Caco-2 (cell line): ENCODE measurements at regions not wholly inside any gene's neighbourhood (a gene's known extent, or its start where the extent isn't known, plus 50 kb on each side); places are given as distances from the start of the nearest gene placed in this dataset.
"Not testable (repeated sequence)": the region's sequence is repeated elsewhere in the genome, so short reads cannot be mapped to it uniquely, and the experiment has no call there.

Experiments
- BruUV-seq: library from RNA; stranded (reverse); fragments of 400-500 nt; replicated peaks from 2 replicates; lab custom pipeline; 2021; lab: Mats Ljungman, UMichigan
- CTCF ChIA-PET: fragments of 300-600 bp; sonication (Branson Sonifier 250); formaldehyde crosslinking; loops from one replicate; lab custom pipeline; 2022; ENCODE audit warnings: antibody characterized with exemption; lab: Charles Lee
- POLR2A ChIA-PET: fragments of 300-600 bp; sonication (Branson Sonifier 250); formaldehyde crosslinking; loops from one replicate; lab custom pipeline; 2022; ENCODE audit warnings: antibody characterized with exemption; lab: Charles Lee
- DNase-seq, 2 experiments: peaks; one replicate each; pipeline versions ENCODE4 v3.0.0 to v3.0.0-alpha.2; 2020 to 2022
- H3K27me3 ChIP-seq: replicated peaks from 2 replicates; pipeline ENCODE4 v1.6.0; 2011; ENCODE audit warnings: low read length; ENCODE audit not compliant: control insufficient read depth, insufficient read depth
- H3K36me3 ChIP-seq: 2 replicates; pipeline ENCODE4 v1.5.1; 2011; ENCODE audit warnings: low read length; ENCODE audit not compliant: control insufficient read depth, insufficient read depth
- H3K4me1 ChIP-seq: fragments of 250-450 bp; sonication (Bioruptor Pico); 2 replicates; pipeline ENCODE4 v1.5.1; 2020; ENCODE audit warnings: mild to moderate bottlenecking
- H3K4me3 ChIP-seq: 2 replicates; pipeline ENCODE4 v1.5.1; 2011; ENCODE audit warnings: low read depth, mild to moderate bottlenecking, control low read depth, low read length
- H3K9me3 ChIP-seq: fragments of 250-450 bp; sonication (Bioruptor Pico); 2 replicates; pipeline ENCODE4 v1.5.1; 2020; ENCODE audit warnings: mild to moderate bottlenecking, moderate library complexity
- H3K27ac Mint-ChIP-seq: one replicate; pipeline ENCODE4 v1.8.0; 2022; ENCODE audit warnings: mixed read lengths; ENCODE audit not compliant: unreplicated experiment
- H3K27me3 Mint-ChIP-seq: one replicate; pipeline ENCODE4 v1.8.0; 2022; ENCODE audit warnings: mixed read lengths; ENCODE audit not compliant: insufficient read depth, unreplicated experiment
- H3K36me3 Mint-ChIP-seq: one replicate; pipeline ENCODE4 v1.8.0; 2022; ENCODE audit warnings: mild to moderate bottlenecking, mixed read lengths; ENCODE audit not compliant: insufficient read depth, unreplicated experiment
- H3K4me1 Mint-ChIP-seq: one replicate; pipeline ENCODE4 v1.8.0; 2022; ENCODE audit warnings: low read depth, mixed read lengths; ENCODE audit not compliant: unreplicated experiment
- H3K4me3 Mint-ChIP-seq: one replicate; pipeline ENCODE4 v1.8.0; 2022; ENCODE audit warnings: mild to moderate bottlenecking, moderate library complexity, mixed read lengths; ENCODE audit not compliant: unreplicated experiment
- H3K9me3 Mint-ChIP-seq: one replicate; pipeline ENCODE4 v1.8.0; 2022; ENCODE audit warnings: mixed read lengths; ENCODE audit not compliant: unreplicated experiment
- intact Hi-C: fragments of 100-400 bp; cut with micrococcal nuclease; formaldehyde crosslinking; loops from one replicate; pipeline ENCODE4 v1.10.0; 2022; ENCODE audit not compliant: unreplicated experiment
- TF ChIP-seq, protein P1 (sequence below), 2 experiments: fragments of 200-600 bp in 1 of 2; IDR thresholded peaks; 1 replicate in 1 of 2; 2 replicates in 1 of 2; pipeline versions ENCODE4 v1.5.1 to v1.8.0; 2011 to 2022; ENCODE audit warnings: antibody characterized with exemption in 1 of 2, control low read depth in 1 of 2, inconsistent platforms in 1 of 2, low read depth in 1 of 2, low read length in 1 of 2, mild to moderate bottlenecking in 1 of 2, moderate library complexity in 1 of 2; ENCODE audit not compliant: insufficient read depth in 1 of 2, severe bottlenecking in 1 of 2, unreplicated experiment in 1 of 2

- BruUV-seq = no TSS peak
- no peaks in the 10 kb centered on the region for H3K27me3 Mint-ChIP-seq
- Histone ChIP-seq H3K36me3 (no peaks in the 10 kb centered on the region), H3K4me3 (no peak overlapping the region), H3K27me3 (no peaks in the 10 kb centered on the region), H3K4me1 (peaks cover 49% of the 10 kb centered on the region), H3K9me3 (no peaks in the 10 kb centered on the region)
- intact Hi-C loops = no loop called here
- no peak overlapping the region for H3K27ac Mint-ChIP-seq
- no peak for DNase-seq
- H3K36me3 Mint-ChIP-seq = peaks cover 11% of the 10 kb centered on the region
- TF ChIP-seq, protein P1, sequence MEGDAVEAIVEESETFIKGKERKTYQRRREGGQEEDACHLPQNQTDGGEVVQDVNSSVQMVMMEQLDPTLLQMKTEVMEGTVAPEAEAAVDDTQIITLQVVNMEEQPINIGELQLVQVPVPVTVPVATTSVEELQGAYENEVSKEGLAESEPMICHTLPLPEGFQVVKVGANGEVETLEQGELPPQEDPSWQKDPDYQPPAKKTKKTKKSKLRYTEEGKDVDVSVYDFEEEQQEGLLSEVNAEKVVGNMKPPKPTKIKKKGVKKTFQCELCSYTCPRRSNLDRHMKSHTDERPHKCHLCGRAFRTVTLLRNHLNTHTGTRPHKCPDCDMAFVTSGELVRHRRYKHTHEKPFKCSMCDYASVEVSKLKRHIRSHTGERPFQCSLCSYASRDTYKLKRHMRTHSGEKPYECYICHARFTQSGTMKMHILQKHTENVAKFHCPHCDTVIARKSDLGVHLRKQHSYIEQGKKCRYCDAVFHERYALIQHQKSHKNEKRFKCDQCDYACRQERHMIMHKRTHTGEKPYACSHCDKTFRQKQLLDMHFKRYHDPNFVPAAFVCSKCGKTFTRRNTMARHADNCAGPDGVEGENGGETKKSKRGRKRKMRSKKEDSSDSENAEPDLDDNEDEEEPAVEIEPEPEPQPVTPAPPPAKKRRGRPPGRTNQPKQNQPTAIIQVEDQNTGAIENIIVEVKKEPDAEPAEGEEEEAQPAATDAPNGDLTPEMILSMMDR (IDR thresholded peaks at IDR 0.05; ENCODE audit: insufficient read depth in 1 of 2, low read depth in 1 of 2, low read length in 1 of 2, severe bottlenecking in 1 of 2, unreplicated experiment in 1 of 2) = no peak
- ChIA-PET POLR2A (no interaction called here), CTCF (no interaction called here)
- H3K9me3 Mint-ChIP-seq = peaks cover 28% of the 10 kb centered on the region
- H3K4me3 Mint-ChIP-seq = no peak overlapping the region
- H3K4me1 Mint-ChIP-seq = peaks cover 56% of the 10 kb centered on the region
Measured at GRCh38 chr2:37773371-37774130, 102.1 kb upstream of the CDC42EP3 start.

- H3K27ac Mint-ChIP-seq = peak overlapping the region; percentile 58
- H3K36me3 Mint-ChIP-seq = peaks cover 11% of the 10 kb centered on the region
- DNase-seq, H3K36me3 ChIP-seq, POLR2A ChIA-PET, intact Hi-C loops, H3K9me3 ChIP-seq, H3K27me3 ChIP-seq, CTCF ChIA-PET, H3K27me3 Mint-ChIP-seq, BruUV-seq, H3K4me3 ChIP-seq: not testable (repeated sequence)
- H3K4me3 Mint-ChIP-seq = peak overlapping the region; percentile 7
- peaks cover 28% of the 10 kb centered on the region for H3K9me3 Mint-ChIP-seq
- H3K4me1 Mint-ChIP-seq = peaks cover 56% of the 10 kb centered on the region
- peaks cover 52% of the 10 kb centered on the region for H3K4me1 ChIP-seq
Measured at GRCh38 chr2:37774171-37774944, 102.9 kb upstream of the CDC42EP3 start.

DNA sequence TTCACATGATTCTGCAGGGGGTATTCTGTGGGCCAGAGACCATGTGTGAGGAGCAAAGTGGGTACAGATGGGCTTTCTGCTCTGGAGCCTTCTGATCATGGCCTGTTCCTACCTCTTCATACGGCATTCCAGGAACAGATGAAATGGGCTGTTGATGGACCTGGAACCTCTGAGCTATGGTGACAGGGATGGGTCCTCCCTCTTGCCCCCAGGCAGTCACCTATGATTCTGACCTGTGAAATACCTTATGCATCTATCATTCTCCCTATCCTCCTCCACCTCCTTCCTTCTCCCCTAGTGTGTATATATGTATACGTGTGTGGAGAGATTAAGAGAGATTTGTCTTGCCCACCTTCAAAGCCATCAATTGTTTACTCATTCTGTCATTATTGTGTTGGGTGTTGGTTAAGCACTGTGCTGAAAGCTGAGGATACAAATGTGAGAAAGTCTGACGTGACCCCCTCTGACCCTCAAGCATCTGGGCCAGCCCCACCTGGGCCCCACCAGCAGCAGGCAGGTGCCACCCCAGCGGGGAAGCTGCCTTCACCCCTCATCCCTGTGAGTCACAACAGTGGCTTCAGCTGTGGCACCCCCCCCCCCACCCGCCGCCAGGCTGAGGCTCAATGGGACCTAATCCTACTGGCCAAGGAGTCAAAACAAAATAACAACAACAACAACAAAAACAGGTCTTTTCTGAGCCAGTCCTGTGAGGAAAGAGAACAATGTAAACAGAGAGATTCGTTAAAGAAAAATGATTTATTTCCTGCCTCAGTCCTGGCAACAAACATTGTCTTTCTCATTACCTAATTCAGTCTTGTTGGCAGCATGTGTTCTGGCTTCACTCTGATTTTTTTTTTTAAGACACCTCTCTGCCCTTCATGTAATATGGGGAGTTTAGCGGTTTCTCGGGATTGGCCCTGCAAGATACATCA lies 103.8 kb upstream of the CDC42EP3 start:
- Mint-ChIP-seq H3K36me3 (peaks cover 11% of the 10 kb centered on the region), H3K4me3 (peak overlapping the region; percentile 7), H3K27ac (peak overlapping the region; percentile 58), H3K9me3 (peaks cover 28% of the 10 kb centered on the region), H3K4me1 (peaks cover 60% of the 10 kb centered on the region), H3K27me3 (no peaks in the 10 kb centered on the region)
- intact Hi-C loops = no loop called here
- no peaks in the 10 kb centered on the region for H3K9me3 ChIP-seq
- H3K36me3 ChIP-seq = no peaks in the 10 kb centered on the region
- ChIA-PET POLR2A (no interaction called here), CTCF (no interaction called here)
- no peak overlapping the region for H3K4me3 ChIP-seq
- no TSS peak for BruUV-seq
- TF ChIP-seq, protein P1 (IDR thresholded peaks at IDR 0.05; ENCODE audit: insufficient read depth in 1 of 2, low read depth in 1 of 2, low read length in 1 of 2, severe bottlenecking in 1 of 2, unreplicated experiment in 1 of 2) = no peak
- peaks cover 58% of the 10 kb centered on the region for H3K4me1 ChIP-seq
- DNase-seq = peak in 1 of 2 experiments; percentile 47
- H3K27me3 ChIP-seq = no peaks in the 10 kb centered on the region
